Stimulated activated naive CD8-positive, alpha-beta T cell treated with anti-CD3 and anti-CD28 coated beads, Interleukin-15, Interleukin-2, amounts not matched to agents 100 ng/mL and 50 ng/mL, for 24 hours (primary cell): ENCODE measurements at regions not wholly inside any gene's neighbourhood (a gene's known extent, or its start where the extent isn't known, plus 50 kb on each side); places are given as distances from the start of the nearest gene placed in this dataset.

ENCODE experiments used
- H3K27ac Mint-ChIP-seq: one replicate; pipeline ENCODE4 v1.8.0; 2021; ENCODE audit warnings: mild to moderate bottlenecking, mixed read lengths
- H3K27me3 Mint-ChIP-seq: one replicate; pipeline ENCODE4 v1.8.0; 2021; ENCODE audit warnings: mixed read lengths
- H3K36me3 Mint-ChIP-seq: one replicate; pipeline ENCODE4 v1.8.0; 2021; ENCODE audit warnings: low read depth, mixed read lengths
- H3K4me1 Mint-ChIP-seq: one replicate; pipeline ENCODE4 v1.8.0; 2021; ENCODE audit warnings: low read depth, mixed read lengths
- H3K4me3 Mint-ChIP-seq: one replicate; pipeline ENCODE4 v1.8.0; 2021; ENCODE audit warnings: mild to moderate bottlenecking, mixed read lengths
- H3K9me3 Mint-ChIP-seq: one replicate; pipeline ENCODE4 v1.8.0; 2021; ENCODE audit warnings: mixed read lengths

DNA sequence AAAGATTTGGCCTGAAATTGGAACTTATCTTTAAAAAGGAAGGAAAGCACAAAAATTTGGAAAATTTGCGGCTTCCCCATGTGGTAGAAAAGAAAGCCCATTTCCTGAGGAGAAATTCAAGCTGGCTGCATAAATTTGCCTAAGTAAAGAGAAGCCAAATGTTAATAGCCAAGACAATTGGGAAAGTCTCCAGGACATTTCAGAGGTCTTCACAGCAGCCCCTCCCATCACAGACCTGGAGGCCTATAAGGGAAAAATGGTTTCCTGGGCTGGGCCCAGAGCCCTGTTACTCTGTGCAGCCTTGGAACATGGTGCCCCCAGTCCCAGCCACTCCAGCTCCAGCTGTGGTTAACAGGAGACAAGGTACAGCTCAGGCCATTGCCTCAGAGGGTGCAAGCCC is 736.5 kb downstream of the HACE1 start:
- Mint-ChIP-seq H3K27ac (no peak overlapping the region), H3K9me3 (peaks cover 10% of the 10 kb centered on the region), H3K4me1 (no peaks in the 10 kb centered on the region), H3K27me3 (no peaks in the 10 kb centered on the region), H3K36me3 (no peaks in the 10 kb centered on the region), H3K4me3 (no peak overlapping the region)

DNA sequence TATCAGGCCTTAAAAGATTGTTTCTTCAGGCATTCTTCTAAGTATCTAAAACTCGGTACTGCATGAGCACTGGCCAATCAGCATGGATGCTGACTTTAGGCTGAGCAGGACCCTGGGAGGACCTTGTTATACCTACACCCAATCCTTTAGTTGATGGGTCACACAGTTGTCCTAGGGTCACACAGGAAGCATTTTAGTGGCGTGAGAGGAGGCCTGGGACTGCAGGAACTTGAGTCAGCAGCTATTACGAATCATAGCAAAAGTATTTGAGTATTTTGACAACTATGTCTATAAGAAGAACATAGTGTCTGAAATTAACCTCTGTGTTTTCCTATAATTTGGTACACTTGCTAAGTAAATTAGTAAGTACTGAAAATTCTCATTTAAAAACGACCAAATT is 741.4 kb downstream of the HACE1 start:
- H3K27me3 Mint-ChIP-seq: no peaks in the 10 kb centered on the region

DNA sequence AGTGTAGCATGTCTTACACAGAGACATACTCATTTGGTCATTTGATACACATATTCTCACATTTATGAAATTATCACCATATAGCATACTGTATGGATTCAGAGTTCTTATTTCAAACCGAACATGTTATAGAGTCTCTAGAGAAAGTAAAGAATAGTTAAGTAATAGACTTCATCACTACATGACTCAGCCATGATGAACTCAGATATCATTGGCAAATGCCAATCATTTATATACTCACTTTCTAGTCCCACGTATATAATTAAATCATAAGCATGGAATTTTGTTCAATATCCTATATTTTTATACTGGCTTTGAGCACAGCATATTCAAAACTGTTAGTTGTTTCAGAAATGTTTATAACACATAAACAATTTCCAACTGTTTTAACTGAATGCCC is 749.9 kb downstream of the HACE1 start:
- Mint-ChIP-seq H3K4me3 (no peak overlapping the region), H3K27me3 (no peaks in the 10 kb centered on the region), H3K27ac (no peak overlapping the region), H3K36me3 (no peaks in the 10 kb centered on the region), H3K4me1 (no peaks in the 10 kb centered on the region), H3K9me3 (peaks cover 5% of the 10 kb centered on the region)

More for the DNA sequence above, 741.4 kb downstream of the HACE1 start:
- no peaks in the 10 kb centered on the region for H3K36me3 Mint-ChIP-seq
- H3K4me3 Mint-ChIP-seq: no peak overlapping the region
- H3K4me1 Mint-ChIP-seq: no peaks in the 10 kb centered on the region
- H3K27ac Mint-ChIP-seq: no peak overlapping the region
- H3K9me3 Mint-ChIP-seq: peaks cover 4% of the 10 kb centered on the region

DNA sequence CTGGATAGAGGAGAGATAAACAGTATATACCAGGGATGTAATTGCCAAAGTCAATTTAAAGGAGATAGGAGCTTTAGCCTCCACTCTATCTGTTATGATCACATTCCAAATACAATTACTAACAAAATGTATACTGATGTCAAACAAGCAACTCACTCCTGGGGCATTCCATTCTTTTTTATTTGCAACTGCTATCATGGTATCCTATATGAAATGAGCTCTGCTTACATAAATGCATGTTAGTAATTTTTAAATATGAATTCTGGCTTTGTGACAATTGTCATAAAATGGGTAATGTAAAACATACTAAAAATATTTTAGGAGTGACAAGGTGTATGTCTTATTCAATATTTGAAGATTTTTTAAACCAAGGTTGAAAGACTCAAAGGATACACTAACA is 751.1 kb downstream of the HACE1 start:
- H3K27ac Mint-ChIP-seq: no peak overlapping the region
- H3K4me3 Mint-ChIP-seq: no peak overlapping the region
- H3K36me3 Mint-ChIP-seq: no peaks in the 10 kb centered on the region
- peaks cover 5% of the 10 kb centered on the region for H3K9me3 Mint-ChIP-seq
- no peaks in the 10 kb centered on the region for H3K4me1 Mint-ChIP-seq
- no peaks in the 10 kb centered on the region for H3K27me3 Mint-ChIP-seq

DNA sequence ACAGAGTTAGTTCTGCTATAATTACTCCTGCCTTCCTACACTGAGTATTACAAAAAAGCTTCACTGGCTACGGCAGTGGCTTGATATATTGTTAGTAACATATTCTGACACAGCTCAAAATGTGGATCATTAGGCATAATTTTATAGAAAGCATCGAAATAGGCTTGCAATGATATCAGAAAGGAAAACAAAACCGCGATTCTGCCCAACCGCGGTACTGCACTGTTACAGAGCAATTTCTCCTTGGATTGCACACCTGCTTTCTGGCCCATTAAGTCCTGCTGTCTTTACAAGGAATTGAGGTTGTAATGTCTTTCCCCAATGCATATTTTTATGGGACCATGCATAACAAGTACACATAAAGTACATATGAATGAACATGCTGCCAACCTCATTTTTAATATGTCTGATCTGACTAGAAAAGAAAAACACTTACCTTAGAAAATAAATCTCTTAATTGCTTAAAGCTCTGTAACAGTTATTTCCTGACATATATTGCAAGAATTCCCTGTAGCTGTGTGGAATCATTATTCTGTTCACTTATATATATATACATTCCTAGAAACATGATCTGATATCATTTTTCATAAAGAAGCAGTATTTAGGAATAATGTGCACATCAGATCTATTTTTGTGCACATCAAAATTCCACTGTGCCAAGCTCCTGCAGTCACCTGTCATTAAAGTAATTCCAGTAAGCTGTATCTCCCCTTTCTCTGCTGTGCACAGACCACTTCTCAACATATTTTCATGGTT is 763.9 kb downstream of the HACE1 start:
- H3K4me1 Mint-ChIP-seq: no peaks in the 10 kb centered on the region
- H3K27ac Mint-ChIP-seq: no peak overlapping the region
- no peaks in the 10 kb centered on the region for H3K27me3 Mint-ChIP-seq
- H3K36me3 Mint-ChIP-seq: no peaks in the 10 kb centered on the region
- peaks cover 4% of the 10 kb centered on the region for H3K9me3 Mint-ChIP-seq
- no peak overlapping the region for H3K4me3 Mint-ChIP-seq

DNA sequence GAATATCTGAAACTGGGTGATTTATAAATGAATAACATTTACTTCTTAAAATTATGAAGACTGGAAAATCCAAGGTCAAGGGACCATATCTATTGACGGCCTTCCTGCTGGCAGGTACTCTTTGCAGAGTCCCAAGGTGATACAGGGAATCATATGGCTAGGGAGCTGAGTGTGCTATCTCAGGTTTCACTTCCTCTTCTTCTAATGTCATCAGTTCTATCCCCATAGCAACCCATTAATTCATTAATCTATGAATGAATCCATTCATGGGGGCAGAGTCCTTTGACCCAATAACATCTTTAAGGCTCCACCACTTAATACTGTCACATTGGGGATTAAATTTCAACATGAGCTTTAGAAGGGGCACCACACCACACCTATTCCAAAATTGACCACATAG is 772.0 kb downstream of the HACE1 start:
- Mint-ChIP-seq H3K4me1 (no peaks in the 10 kb centered on the region), H3K9me3 (no peaks in the 10 kb centered on the region), H3K36me3 (no peaks in the 10 kb centered on the region), H3K4me3 (no peak overlapping the region), H3K27ac (no peak overlapping the region), H3K27me3 (no peaks in the 10 kb centered on the region)

DNA sequence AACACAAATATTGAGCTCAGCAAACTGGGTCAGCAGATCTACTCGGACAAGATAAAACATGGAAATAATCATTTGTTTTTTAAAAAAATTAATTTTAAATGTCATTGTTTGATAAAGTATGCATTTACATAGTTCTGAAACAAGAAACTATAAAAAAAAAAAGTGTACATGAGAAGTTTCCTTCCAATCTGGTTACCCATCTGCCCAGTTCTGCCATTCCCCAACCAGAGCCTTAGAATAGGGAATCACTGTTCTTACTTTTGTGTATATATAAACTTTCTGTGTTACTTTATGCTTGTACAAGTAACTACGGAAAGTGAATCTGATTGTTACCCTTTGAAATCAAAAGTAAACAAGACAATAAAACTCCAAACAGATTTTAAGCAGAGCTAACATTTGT is 791.4 kb downstream of the HACE1 start:
- Mint-ChIP-seq H3K27me3 (no peaks in the 10 kb centered on the region), H3K36me3 (no peaks in the 10 kb centered on the region), H3K9me3 (no peaks in the 10 kb centered on the region), H3K4me3 (no peak overlapping the region), H3K27ac (no peak overlapping the region), H3K4me1 (no peaks in the 10 kb centered on the region)

DNA sequence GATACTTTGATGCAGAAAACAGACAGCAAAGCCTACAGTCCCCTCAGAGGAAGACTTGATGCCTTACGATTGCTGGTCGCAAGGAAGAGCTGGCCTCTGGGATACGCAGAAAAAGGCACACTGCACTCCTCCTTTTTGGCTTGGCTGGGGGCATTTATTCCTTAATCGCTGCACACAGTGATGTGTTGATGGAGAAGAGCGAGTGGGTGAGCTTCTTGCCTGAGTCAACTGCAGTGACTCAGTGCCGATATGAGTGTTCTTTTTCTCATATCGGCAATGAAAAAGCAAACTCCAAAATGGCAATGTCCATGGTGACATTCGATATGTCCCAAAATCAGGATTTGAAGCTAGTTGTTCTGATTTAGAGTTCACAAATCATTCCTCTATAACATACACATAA is 794.8 kb downstream of the HACE1 start:
- Mint-ChIP-seq H3K4me1 (no peaks in the 10 kb centered on the region), H3K27me3 (no peaks in the 10 kb centered on the region)

DNA sequence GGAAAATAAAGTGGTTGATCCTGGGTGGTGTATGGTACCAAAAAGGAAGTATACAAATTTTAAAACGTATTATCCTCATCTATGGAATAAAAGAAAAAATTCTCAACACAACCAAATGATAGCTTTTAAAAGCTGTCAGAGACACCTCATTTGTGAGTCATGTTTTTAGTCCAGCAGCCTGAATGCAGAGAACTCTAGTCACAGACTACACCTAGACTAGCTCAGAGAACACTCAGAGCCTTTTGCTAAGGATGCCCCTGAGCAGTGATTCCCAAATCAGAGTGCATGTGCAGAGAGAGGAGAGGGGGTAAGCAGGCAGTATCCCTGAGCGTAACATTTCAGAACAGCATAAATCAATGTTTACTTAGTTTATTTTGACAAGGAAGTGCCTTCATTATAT is 809.3 kb downstream of the HACE1 start:
- Mint-ChIP-seq H3K27me3 (no peaks in the 10 kb centered on the region), H3K36me3 (no peaks in the 10 kb centered on the region), H3K4me1 (no peaks in the 10 kb centered on the region), H3K9me3 (no peaks in the 10 kb centered on the region), H3K27ac (no peak overlapping the region), H3K4me3 (no peak overlapping the region)

More for the DNA sequence above, 794.8 kb downstream of the HACE1 start:
- H3K27ac Mint-ChIP-seq: no peak overlapping the region
- H3K36me3 Mint-ChIP-seq: no peaks in the 10 kb centered on the region
- no peak overlapping the region for H3K4me3 Mint-ChIP-seq
- no peaks in the 10 kb centered on the region for H3K9me3 Mint-ChIP-seq

DNA sequence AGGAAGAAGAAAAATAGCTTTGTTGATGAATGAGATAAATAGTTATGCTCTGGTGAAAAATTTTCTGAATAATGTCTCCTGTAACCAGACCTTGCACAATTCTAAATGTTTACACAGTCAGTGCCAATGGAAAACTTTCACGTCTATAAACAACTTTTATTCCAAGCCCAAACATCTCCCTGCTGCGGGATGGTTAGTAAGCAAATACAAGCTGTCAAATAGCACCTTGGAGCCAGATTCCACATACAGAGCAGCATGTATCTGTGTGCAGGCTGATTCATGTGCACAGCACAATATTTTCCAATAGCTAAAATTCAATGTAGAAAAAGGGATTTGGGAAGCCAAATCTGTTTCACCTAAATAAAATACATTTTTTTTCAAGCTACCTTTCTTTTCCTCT is 813.3 kb downstream of the HACE1 start:
- Mint-ChIP-seq H3K27me3 (no peaks in the 10 kb centered on the region), H3K4me1 (no peaks in the 10 kb centered on the region), H3K36me3 (no peaks in the 10 kb centered on the region), H3K27ac (no peak overlapping the region), H3K9me3 (peaks cover 14% of the 10 kb centered on the region), H3K4me3 (no peak overlapping the region)

DNA sequence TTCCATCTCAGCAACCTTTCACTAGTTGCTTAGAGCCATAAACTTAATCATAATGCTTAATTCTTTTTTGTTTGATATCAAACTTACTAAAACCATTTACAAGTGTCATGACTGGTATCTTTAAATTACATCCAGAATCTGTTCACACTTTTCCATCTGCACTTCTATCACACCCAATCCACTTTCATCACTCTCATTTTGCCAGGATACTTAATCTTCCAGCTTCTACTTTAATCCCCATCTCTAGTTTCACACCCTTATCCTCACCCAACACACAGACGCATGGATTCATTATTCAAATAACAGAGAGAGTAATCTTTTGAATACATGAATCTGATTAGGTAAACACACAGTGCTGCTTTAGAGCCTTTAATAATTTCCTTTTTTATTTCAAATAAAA is 828.4 kb downstream of the HACE1 start:
- Mint-ChIP-seq H3K4me3 (no peak overlapping the region), H3K9me3 (no peaks in the 10 kb centered on the region), H3K27ac (no peak overlapping the region)

DNA sequence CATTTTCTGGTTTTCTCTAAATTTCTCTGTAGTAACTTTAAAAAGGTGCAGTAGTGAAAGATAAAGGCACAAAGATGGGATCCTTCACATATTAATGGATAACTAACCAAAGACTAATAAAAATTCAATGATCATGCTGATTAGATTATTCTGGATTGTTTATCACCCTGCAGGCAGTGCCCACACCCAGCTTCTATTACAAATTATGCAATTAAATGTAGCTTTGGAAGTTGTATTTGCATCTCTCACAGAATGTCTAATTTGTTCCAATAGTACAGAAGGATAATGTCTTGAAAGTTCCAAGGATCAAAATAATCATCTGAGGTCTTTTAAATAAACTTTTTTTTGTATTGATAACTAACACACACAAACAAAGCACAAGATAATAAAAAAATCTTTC is 837.6 kb downstream of the HACE1 start:
- no peaks in the 10 kb centered on the region for H3K27me3 Mint-ChIP-seq
- H3K27ac Mint-ChIP-seq: no peak overlapping the region
- H3K4me3 Mint-ChIP-seq: no peak overlapping the region
- H3K9me3 Mint-ChIP-seq: no peaks in the 10 kb centered on the region
- no peaks in the 10 kb centered on the region for H3K4me1 Mint-ChIP-seq
- no peaks in the 10 kb centered on the region for H3K36me3 Mint-ChIP-seq

More for the DNA sequence above, 828.4 kb downstream of the HACE1 start:
- Mint-ChIP-seq H3K4me1 (no peaks in the 10 kb centered on the region), H3K27me3 (no peaks in the 10 kb centered on the region), H3K36me3 (no peaks in the 10 kb centered on the region)

DNA sequence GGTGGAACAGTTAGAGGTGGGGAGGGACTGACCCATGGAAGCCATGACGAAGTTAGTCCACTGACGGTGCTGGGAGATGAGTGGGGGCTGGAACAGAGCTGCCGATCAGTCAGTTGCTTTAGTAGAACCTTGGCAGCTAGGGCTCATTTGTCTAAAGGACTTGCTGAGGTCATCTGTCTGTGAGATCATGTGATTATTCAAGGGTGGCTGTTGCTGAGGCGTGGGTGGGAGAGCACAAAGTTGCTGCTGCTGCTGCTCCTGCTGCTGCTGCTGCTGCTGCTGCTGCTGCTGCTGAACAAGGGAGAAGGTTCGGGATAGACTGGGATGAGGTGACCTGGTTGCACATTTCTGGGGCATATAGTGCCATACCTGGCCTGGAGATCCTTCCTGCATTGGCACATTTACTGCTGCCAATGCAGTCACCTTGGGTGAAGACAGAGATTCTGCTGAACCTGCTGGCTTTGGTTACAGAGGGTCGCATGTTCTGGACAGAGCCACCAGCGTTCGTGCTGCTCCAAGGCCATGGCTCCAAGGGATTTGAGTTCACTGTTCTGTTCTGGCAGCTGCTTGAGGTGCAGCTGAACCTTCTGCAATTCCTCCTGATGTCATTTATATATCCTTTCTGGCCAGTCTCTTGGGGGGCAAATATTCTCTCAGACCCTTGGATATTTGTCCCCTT is 840.5 kb downstream of the HACE1 start:
- Mint-ChIP-seq H3K4me1 (no peaks in the 10 kb centered on the region), H3K27me3 (no peaks in the 10 kb centered on the region), H3K9me3 (peaks cover 1% of the 10 kb centered on the region), H3K27ac (no peak overlapping the region), H3K36me3 (no peaks in the 10 kb centered on the region), H3K4me3 (no peak overlapping the region)

DNA sequence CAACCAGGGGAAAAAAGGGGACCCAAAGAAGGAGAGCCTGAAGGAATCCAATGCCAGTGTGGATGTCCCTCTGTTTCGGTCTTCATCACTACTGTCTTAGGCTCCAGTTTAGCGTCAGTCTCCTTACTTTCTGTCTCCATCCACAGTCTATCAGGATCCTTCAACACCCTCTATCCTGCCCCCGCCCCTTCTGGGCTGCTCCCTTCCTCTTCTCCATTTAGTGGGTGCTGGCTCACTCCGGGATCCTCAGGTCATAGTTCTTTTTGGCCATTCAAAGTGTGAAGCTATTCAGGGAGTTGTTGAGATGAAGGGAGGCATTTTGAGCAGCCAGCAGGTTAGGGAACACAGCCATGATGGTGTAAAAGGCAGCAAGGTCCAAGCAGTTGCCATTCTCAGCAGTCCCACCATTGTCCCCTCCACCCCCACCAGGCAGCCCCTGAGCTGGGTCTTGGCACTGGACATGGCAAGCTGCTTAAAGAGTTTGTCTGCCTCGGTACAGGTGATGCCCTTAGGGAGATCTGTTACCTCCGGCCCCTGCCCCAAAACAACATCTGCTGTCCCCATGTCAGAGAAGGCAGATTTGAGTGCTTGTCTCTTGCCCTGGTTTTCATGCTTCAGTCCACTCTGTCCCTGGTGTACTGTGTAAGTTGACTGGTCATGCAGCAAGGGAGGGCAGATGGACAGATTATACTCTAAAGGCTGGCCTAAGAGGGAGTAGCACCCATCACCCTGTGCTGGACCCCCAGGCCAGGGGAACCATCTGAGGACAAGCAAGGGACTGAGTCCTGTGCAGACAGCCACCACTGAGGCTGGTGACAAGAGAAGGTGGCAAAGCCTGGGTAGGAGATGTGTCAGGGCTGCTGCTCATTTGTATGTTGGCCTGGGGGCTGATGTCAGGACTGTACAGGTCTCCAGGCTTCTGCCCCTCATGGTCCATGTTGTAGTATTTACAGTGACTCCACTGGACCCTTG is 842.0 kb downstream of the HACE1 start:
- H3K9me3 Mint-ChIP-seq: peaks cover 4% of the 10 kb centered on the region
- H3K27me3 Mint-ChIP-seq: no peaks in the 10 kb centered on the region
- H3K36me3 Mint-ChIP-seq: no peaks in the 10 kb centered on the region
- no peaks in the 10 kb centered on the region for H3K4me1 Mint-ChIP-seq
- H3K4me3 Mint-ChIP-seq: no peak overlapping the region
- no peak overlapping the region for H3K27ac Mint-ChIP-seq
